ENCODE measurements at regions not wholly inside any gene's neighbourhood (a gene's known extent, or its start where the extent isn't known, plus 50 kb on each side); places are given as distances from the start of the nearest gene placed in this dataset.

- no peak for TF ChIP-seq EZH2 (IDR thresholded peaks at IDR 0.05)
- no peak for TF ChIP-seq POLR2AphosphoS5 (IDR thresholded peaks at IDR 0.05; ENCODE audit: borderline replicate concordance, low read depth, low read length)
- TF ChIP-seq FOXP2 (optimal IDR thresholded peaks at IDR 0.05; ENCODE audit: control extremely low read depth, extremely low read length, insufficient read depth) = no peak
These were observed 57.1 kb upstream of the EFHC2 start for GRCh38 chrX:44400588-44400987.

Measured in SK-N-MC (cell line).